Endothelial cell of umbilical vein (primary cell): ENCODE measurements at regions not wholly inside any gene's neighbourhood (a gene's known extent, or its start where the extent isn't known, plus 50 kb on each side); places are given as distances from the start of the nearest gene placed in this dataset.
"Not testable (repeated sequence)": the region's sequence is repeated elsewhere in the genome, so short reads cannot be mapped to it uniquely, and the experiment has no call there.

Source experiments
- BruUV-seq: library from RNA; stranded (reverse); fragments of 400-500 nt; replicated peaks from 2 replicates; lab custom pipeline; 2021; lab: Mats Ljungman, UMichigan
- CTCF ChIA-PET: fragments of 300-600, 350-600 bp; sonication (Branson Sonifier 250); formaldehyde crosslinking; loops from one replicate; lab custom pipeline; 2021; ENCODE audit warnings: antibody characterized with exemption, inconsistent platforms; lab: Charles Lee
- POLR2A ChIA-PET: fragments of 300-600, 350-600 bp; sonication (Branson Sonifier 250); formaldehyde crosslinking; loops from one replicate; lab custom pipeline; 2021; ENCODE audit warnings: antibody characterized with exemption, inconsistent platforms; lab: Charles Lee
- DNase-seq: peaks from one replicate; pipeline ENCODE4 v3.0.0-alpha.2; 2011; ENCODE audit warnings: low read depth, low spot score
- FAIRE-seq: peaks from 2 replicates; lab custom pipeline; 2011; peaks lifted over from hg19 to GRCh38; lab: Jason Lieb, UNC
- H2AFZ ChIP-seq: 2 replicates; pipeline ENCODE4 v1.6.0; 2012; ENCODE audit warnings: low read depth, low read length, control low read depth, inconsistent platforms
- H3K27ac ChIP-seq: 2 replicates; pipeline ENCODE4 v1.5.1; 2011; ENCODE audit warnings: low read depth, mild to moderate bottlenecking, control low read depth, low read length, moderate library complexity; ENCODE audit not compliant: insufficient read depth
- H3K27me3 ChIP-seq, 2 experiments: 2 replicates each; pipeline versions ENCODE4 v1.6.0 to v1.6.1; 2011; ENCODE audit warnings: low read length in 2 of 2, mixed read lengths in 1 of 2; ENCODE audit not compliant: control insufficient read depth in 2 of 2, insufficient read depth in 2 of 2
- H3K36me3 ChIP-seq, 2 experiments: 2 replicates in 1 of 2; 3 replicates in 1 of 2; pipeline ENCODE4 v1.5.1; 2011; ENCODE audit warnings: low read length in 2 of 2, mild to moderate bottlenecking in 1 of 2, moderate library complexity in 1 of 2; ENCODE audit not compliant: control insufficient read depth in 2 of 2, insufficient read depth in 2 of 2; ENCODE audit errors: extremely low read depth in 1 of 2
- H3K4me1 ChIP-seq: 3 replicates; pipeline ENCODE4 v1.5.1; 2011; ENCODE audit warnings: mild to moderate bottlenecking, low read length; ENCODE audit not compliant: control insufficient read depth, insufficient read depth; ENCODE audit errors: extremely low read depth
- H3K4me2 ChIP-seq: 2 replicates; pipeline ENCODE4 v1.6.1; 2011; ENCODE audit warnings: low read length, control low read depth, mixed read lengths; ENCODE audit not compliant: insufficient read depth
- H3K4me3 ChIP-seq, 3 experiments: fragments of 200-600 bp in 1 of 3; sonication (generic), shearing (Covaris generic) in 1 of 3; replicated peaks in 1 of 3; 2 replicates each; pipeline ENCODE4 v1.5.1; 2011 to 2016; ENCODE audit warnings: control low read depth in 3 of 3, low read length in 3 of 3, mild to moderate bottlenecking in 2 of 3, inconsistent platforms in 1 of 3, low read depth in 1 of 3, moderate library complexity in 1 of 3; ENCODE audit not compliant: insufficient read depth in 1 of 3
- H3K79me2 ChIP-seq: 2 replicates; pipeline ENCODE4 v1.6.0; 2012; ENCODE audit warnings: low read length, inconsistent platforms; ENCODE audit not compliant: control insufficient read depth, insufficient read depth
- H3K9ac ChIP-seq: replicated peaks from 2 replicates; pipeline ENCODE3; 2011; ENCODE audit warnings: low read length, control low read depth; ENCODE audit not compliant: insufficient read depth; ENCODE audit errors: extremely low read depth
- H3K9me1 ChIP-seq: replicated peaks from 3 replicates; pipeline ENCODE4 v1.6.0; 2011; ENCODE audit warnings: mild to moderate bottlenecking, low read length; ENCODE audit not compliant: control insufficient read depth, insufficient read depth; ENCODE audit errors: extremely low read depth
- H3K9me3 ChIP-seq: replicated peaks from 2 replicates; pipeline ENCODE4 v1.5.1; 2012; ENCODE audit warnings: low read length, inconsistent platforms; ENCODE audit not compliant: control insufficient read depth, insufficient read depth
- H4K20me1 ChIP-seq: replicated peaks from 2 replicates; pipeline ENCODE3; 2011; ENCODE audit warnings: mild to moderate bottlenecking, low read length; ENCODE audit not compliant: control insufficient read depth, insufficient read depth; ENCODE audit errors: extremely low read depth
- EZH2 ChIP-seq: IDR thresholded peaks from 2 replicates; pipeline ENCODE4 v1.6.1; 2012; ENCODE audit warnings: borderline replicate concordance, low read depth, mild to moderate bottlenecking, moderate library complexity, low read length, inconsistent platforms; ENCODE audit not compliant: severe bottlenecking
- FOS ChIP-seq: IDR thresholded peaks from 2 replicates; pipeline ENCODE4 v1.6.1; 2011; ENCODE audit warnings: mild to moderate bottlenecking, low read length, moderate library complexity, borderline replicate concordance; ENCODE audit not compliant: insufficient read depth
- GATA2 ChIP-seq: IDR thresholded peaks from 2 replicates; pipeline ENCODE4 v1.7.0; 2011; ENCODE audit warnings: low read depth, mild to moderate bottlenecking, moderate library complexity, mixed read lengths, low read length; ENCODE audit not compliant: insufficient read length, insufficient read depth
- JUN ChIP-seq: IDR thresholded peaks from 2 replicates; pipeline ENCODE4 v1.6.1; 2011; ENCODE audit warnings: borderline replicate concordance, low read depth; ENCODE audit not compliant: insufficient read length, insufficient read depth
- MAX ChIP-seq: IDR thresholded peaks from 2 replicates; pipeline ENCODE4 v1.6.1; 2011; ENCODE audit not compliant: insufficient read depth, insufficient read length
- MYC ChIP-seq: IDR thresholded peaks from one replicate; pipeline ENCODE4 v1.6.1; 2011; ENCODE audit warnings: mild to moderate bottlenecking, low read depth, low read length
- POLR2A ChIP-seq: IDR thresholded peaks from 2 replicates; pipeline ENCODE4 v1.6.1; 2012; ENCODE audit warnings: low read depth, mild to moderate bottlenecking, control low read depth, low read length
- POLR2AphosphoS5 ChIP-seq: IDR thresholded peaks from 2 replicates; pipeline ENCODE4 v1.6.1; 2012; ENCODE audit warnings: low read depth, mild to moderate bottlenecking, control low read depth, low read length, moderate library complexity; ENCODE audit not compliant: insufficient read depth
- dilution Hi-C: fragments of 300-500 bp; cut with MboI; formaldehyde crosslinking; loops from one replicate; pipeline ENCODE4 v1.15.0; 2019; ENCODE audit warnings: low sequenced_read_pairs; ENCODE audit not compliant: extremely low pct_ligation_motif_present
- intact Hi-C: fragments of 100-400 bp; cut with micrococcal nuclease; formaldehyde crosslinking; loops from one replicate; pipeline ENCODE4 v1.10.0; 2022
- TF ChIP-seq, protein P1 (sequence below), 2 donors: IDR thresholded peaks; 1 replicate in 1 of 2; 2 replicates in 1 of 2; pipeline ENCODE4 v1.5.1; 2011; ENCODE audit warnings: low read length in 2 of 2, mild to moderate bottlenecking in 2 of 2, moderate library complexity in 2 of 2, control low read depth in 1 of 2, inconsistent platforms in 1 of 2, low read depth in 1 of 2; ENCODE audit not compliant: insufficient read depth in 1 of 2; ENCODE audit errors: extremely low read depth in 1 of 2

- FAIRE-seq, H4K20me1 ChIP-seq, DNase-seq, H3K4me2 ChIP-seq, intact Hi-C loops, POLR2A ChIA-PET, H3K9me3 ChIP-seq, CTCF ChIA-PET, H3K36me3 ChIP-seq, H3K9me1 ChIP-seq, H3K9ac ChIP-seq, H3K27ac ChIP-seq, H3K4me3 ChIP-seq, H3K4me1 ChIP-seq, H3K27me3 ChIP-seq, BruUV-seq, H3K79me2 ChIP-seq, H2AFZ ChIP-seq, dilution Hi-C loops: not testable (repeated sequence)
Measured at GRCh38 chr6:168931072-168931471, 322.6 kb downstream of the THBS2 start.

DNA sequence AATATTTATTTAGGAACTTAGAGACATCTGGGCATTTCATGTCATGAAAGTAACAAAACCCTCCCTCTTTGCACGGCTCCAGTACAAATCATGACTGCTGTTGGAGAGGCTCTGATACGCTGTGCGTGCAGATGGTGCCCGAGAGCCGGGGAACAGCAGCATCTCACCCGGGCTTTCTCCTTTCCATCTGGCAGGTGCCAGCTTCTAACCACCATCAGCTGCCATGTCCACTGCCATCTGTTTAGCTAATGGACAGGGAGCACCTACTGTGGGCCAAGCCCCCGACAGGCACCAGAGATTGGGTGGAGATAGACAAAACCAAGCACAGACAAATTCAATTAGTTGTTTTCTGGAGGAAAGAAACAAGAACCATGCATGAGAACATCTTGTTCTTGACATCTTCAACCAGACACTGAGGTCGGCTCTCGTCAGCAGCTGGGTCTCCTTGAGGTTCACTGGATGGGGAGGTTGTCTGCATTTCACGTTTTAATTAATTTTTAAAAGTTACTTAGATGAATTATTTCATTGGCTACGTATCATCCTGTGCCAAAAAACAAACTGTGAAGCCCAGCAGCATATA lies 323.7 kb downstream of the THBS2 start:
- intact Hi-C loops, result no loop called here
- dilution Hi-C loops, result no loop called here
- Histone ChIP-seq H4K20me1 (no peaks in the 10 kb centered on the region), H3K4me3 (no peak overlapping the region), H2AFZ (no peak overlapping the region), H3K9ac (no peak overlapping the region), H3K36me3 (no peaks in the 10 kb centered on the region), H3K27me3 (no peaks in the 10 kb centered on the region), H3K9me1 (no peaks in the 10 kb centered on the region), H3K9me3 (peaks cover 5% of the 10 kb centered on the region), H3K79me2 (no peaks in the 10 kb centered on the region), H3K4me1 (no peaks in the 10 kb centered on the region), H3K27ac (no peak overlapping the region), H3K4me2 (no peak overlapping the region)
- FAIRE-seq, result no peak
- no TSS peak for BruUV-seq
- ChIA-PET POLR2A (no interaction called here), CTCF (no interaction called here)
- DNase-seq, result no peak
- no peak for TF ChIP-seq EZH2
- TF ChIP-seq JUN, result no peak
- no peak for TF ChIP-seq POLR2AphosphoS5
- no peak for TF ChIP-seq MYC
- TF ChIP-seq FOS, result no peak
- TF ChIP-seq, protein P1, sequence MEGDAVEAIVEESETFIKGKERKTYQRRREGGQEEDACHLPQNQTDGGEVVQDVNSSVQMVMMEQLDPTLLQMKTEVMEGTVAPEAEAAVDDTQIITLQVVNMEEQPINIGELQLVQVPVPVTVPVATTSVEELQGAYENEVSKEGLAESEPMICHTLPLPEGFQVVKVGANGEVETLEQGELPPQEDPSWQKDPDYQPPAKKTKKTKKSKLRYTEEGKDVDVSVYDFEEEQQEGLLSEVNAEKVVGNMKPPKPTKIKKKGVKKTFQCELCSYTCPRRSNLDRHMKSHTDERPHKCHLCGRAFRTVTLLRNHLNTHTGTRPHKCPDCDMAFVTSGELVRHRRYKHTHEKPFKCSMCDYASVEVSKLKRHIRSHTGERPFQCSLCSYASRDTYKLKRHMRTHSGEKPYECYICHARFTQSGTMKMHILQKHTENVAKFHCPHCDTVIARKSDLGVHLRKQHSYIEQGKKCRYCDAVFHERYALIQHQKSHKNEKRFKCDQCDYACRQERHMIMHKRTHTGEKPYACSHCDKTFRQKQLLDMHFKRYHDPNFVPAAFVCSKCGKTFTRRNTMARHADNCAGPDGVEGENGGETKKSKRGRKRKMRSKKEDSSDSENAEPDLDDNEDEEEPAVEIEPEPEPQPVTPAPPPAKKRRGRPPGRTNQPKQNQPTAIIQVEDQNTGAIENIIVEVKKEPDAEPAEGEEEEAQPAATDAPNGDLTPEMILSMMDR (IDR thresholded peaks at IDR 0.05; ENCODE audit: extremely low read depth in 1 of 2, insufficient read depth in 1 of 2, low read depth in 1 of 2, low read length in 2 of 2), result no peak
- no peak for TF ChIP-seq GATA2
- TF ChIP-seq POLR2A, result no peak
- TF ChIP-seq MAX, result no peak
